IMR-90 (cell line): ENCODE measurements at regions not wholly inside any gene's neighbourhood (a gene's known extent, or its start where the extent isn't known, plus 50 kb on each side); places are given as distances from the start of the nearest gene placed in this dataset.

Experiments used
- ATAC-seq: fragments of 200-7000 bp; cut with Tn5 transposase; 2 replicates; pipeline ENCODE4 v1.9.1; 2020; ENCODE audit warnings: low read depth, mild to moderate bottlenecking, moderate library complexity
- BruUV-seq: library from RNA; stranded (reverse); fragments of 400-500 nt; replicated peaks from 2 replicates; lab custom pipeline; 2021; lab: Mats Ljungman, UMichigan
- CTCF ChIA-PET: fragments of 300-600 bp; formaldehyde crosslinking; extraction: SDS; loops from one replicate; lab custom pipeline; 2021; ENCODE audit warnings: antibody characterized with exemption; lab: Yijun Ruan, JAX
- POLR2A ChIA-PET: fragments of 300-600 bp; sonication (Branson Sonifier 250); formaldehyde crosslinking; loops from one replicate; lab custom pipeline; 2022; ENCODE audit warnings: antibody characterized with exemption; ENCODE audit not compliant: unreplicated experiment; lab: Charles Lee
- DNase-seq: peaks from one replicate; pipeline ENCODE4 v3.0.0; 2013
- H2AFZ ChIP-seq: replicated peaks from 2 replicates; pipeline ENCODE3; 2013; ENCODE audit warnings: low read length, mild to moderate bottlenecking; ENCODE audit not compliant: poor library complexity
- H2AK5ac ChIP-seq: 2 replicates; pipeline ENCODE4 v1.6.1; 2013; ENCODE audit warnings: low read depth, low read length, inconsistent platforms
- H2AK9ac ChIP-seq: replicated peaks from 2 replicates; pipeline ENCODE3; 2013; ENCODE audit warnings: mild to moderate bottlenecking, low read depth, low read length, moderate library complexity; ENCODE audit not compliant: poor library complexity
- H2BK120ac ChIP-seq: 2 replicates; pipeline ENCODE4 v1.6.1; 2013; ENCODE audit warnings: low read depth, low read length, inconsistent platforms
- H2BK15ac ChIP-seq: 3 replicates; pipeline ENCODE4 v1.6.1; 2013; ENCODE audit warnings: low read depth, low read length, inconsistent platforms
- H2BK20ac ChIP-seq: 2 replicates; pipeline ENCODE4 v1.6.1; 2013; ENCODE audit warnings: low read depth, mild to moderate bottlenecking, inconsistent platforms, low read length, moderate library complexity
- H2BK5ac ChIP-seq: 2 replicates; pipeline ENCODE4 v1.6.1; 2013; ENCODE audit warnings: mild to moderate bottlenecking, low read depth, low read length, inconsistent platforms; ENCODE audit not compliant: poor library complexity, severe bottlenecking
- H3K14ac ChIP-seq: replicated peaks from 2 replicates; pipeline ENCODE4 v1.6.1; 2013; ENCODE audit warnings: low read depth, low read length, inconsistent platforms
- H3K18ac ChIP-seq: 2 replicates; pipeline ENCODE4 v1.6.1; 2013; ENCODE audit warnings: low read depth, low read length, control low read depth
- H3K23ac ChIP-seq: 2 replicates; pipeline ENCODE4 v1.6.1; 2013; ENCODE audit warnings: low read depth, low read length, inconsistent platforms
- H3K27ac ChIP-seq: 2 replicates; pipeline ENCODE4 v1.5.1; 2013; ENCODE audit warnings: mild to moderate bottlenecking, control low read depth, low read length; ENCODE audit not compliant: insufficient read depth
- H3K27me3 ChIP-seq: 2 replicates; pipeline ENCODE4 v1.6.1; 2013; ENCODE audit warnings: low read length; ENCODE audit not compliant: control insufficient read depth, insufficient read depth
- H3K36me3 ChIP-seq: 2 replicates; pipeline ENCODE4 v1.6.1; 2013; ENCODE audit warnings: low read length, mixed read lengths; ENCODE audit not compliant: control insufficient read depth, insufficient read depth
- H3K4ac ChIP-seq: 2 replicates; pipeline ENCODE4 v1.6.1; 2013; ENCODE audit warnings: low read depth, low read length, inconsistent platforms
- H3K4me1 ChIP-seq: 2 replicates; pipeline ENCODE4 v1.6.1; 2013; ENCODE audit warnings: low read length, mixed read lengths; ENCODE audit not compliant: control insufficient read depth, insufficient read depth
- H3K4me2 ChIP-seq: 2 replicates; pipeline ENCODE4 v1.6.1; 2013; ENCODE audit warnings: low read depth, mild to moderate bottlenecking, control low read depth, low read length, moderate library complexity
- H3K4me3 ChIP-seq: 2 replicates; pipeline ENCODE4 v1.5.1; 2013; ENCODE audit warnings: low read depth, mild to moderate bottlenecking, control low read depth, low read length, moderate library complexity; ENCODE audit not compliant: insufficient read depth
- H3K56ac ChIP-seq: 2 replicates; pipeline ENCODE4 v1.6.1; 2013; ENCODE audit warnings: low read length, inconsistent platforms; ENCODE audit not compliant: insufficient read depth; ENCODE audit errors: extremely low read depth
- H3K79me1 ChIP-seq, 2 experiments: 2 replicates each; pipeline ENCODE4 v1.6.1; 2013; ENCODE audit warnings: low read length in 2 of 2, inconsistent platforms in 1 of 2, low read depth in 1 of 2
- H3K9ac ChIP-seq: 2 replicates; pipeline ENCODE4 v1.6.1; 2013; ENCODE audit warnings: low read depth, low read length, control low read depth
- H3K9me1 ChIP-seq: 2 replicates; pipeline ENCODE4 v1.6.1; 2013; ENCODE audit warnings: low read length, inconsistent platforms; ENCODE audit not compliant: insufficient read depth
- H3K9me3 ChIP-seq: 2 replicates; pipeline ENCODE4 v1.6.1; 2013; ENCODE audit warnings: low read length; ENCODE audit not compliant: control insufficient read depth, insufficient read depth
- H4K20me1 ChIP-seq: 2 replicates; pipeline ENCODE4 v1.6.1; 2013; ENCODE audit warnings: low read length, inconsistent platforms; ENCODE audit not compliant: insufficient read depth
- H4K5ac ChIP-seq: 2 replicates; pipeline ENCODE4 v1.6.1; 2013; ENCODE audit warnings: mild to moderate bottlenecking, low read depth, low read length, control low read depth
- H4K8ac ChIP-seq, 2 experiments: 2 replicates each; pipeline ENCODE4 v1.6.1; 2013; ENCODE audit warnings: low read depth in 2 of 2, low read length in 2 of 2, control low read depth in 1 of 2, inconsistent platforms in 1 of 2
- H4K91ac ChIP-seq: 2 replicates; pipeline ENCODE4 v1.6.1; 2013; ENCODE audit warnings: low read depth, low read length, inconsistent platforms; ENCODE audit not compliant: insufficient read depth
- BHLHE40 ChIP-seq: fragments of 150-350 bp; IDR thresholded peaks from 2 replicates; pipeline ENCODE4 v1.6.1; 2016; ENCODE audit warnings: mild to moderate bottlenecking, low read depth, low read length
- CEBPB ChIP-seq: IDR thresholded peaks from 2 replicates; pipeline ENCODE4 v1.6.1; 2012; ENCODE audit warnings: low read depth, low read length, improper control_type of control experiment
- CHD1 ChIP-seq: IDR thresholded peaks from 2 replicates; pipeline ENCODE4 v1.6.1; 2012; ENCODE audit warnings: low read depth, low read length, improper control_type of control experiment
- CTCF ChIP-seq: conservative IDR thresholded peaks from 2 replicates; pipeline ENCODE4 v1.5.1; 2012; ENCODE audit warnings: mild to moderate bottlenecking, low read depth, low read length, improper control_type of control experiment
- ELK1 ChIP-seq: fragments of 150-350 bp; IDR thresholded peaks from 2 replicates; pipeline ENCODE4 v1.6.1; 2016; ENCODE audit warnings: low read depth, mild to moderate bottlenecking, low read length, moderate library complexity, borderline replicate concordance
- FOS ChIP-seq: fragments of 150-350 bp; IDR thresholded peaks from 2 replicates; pipeline ENCODE4 v1.6.1; 2016; ENCODE audit warnings: low read depth, low read length
- MAFK ChIP-seq: IDR thresholded peaks from 2 replicates; pipeline ENCODE4 v1.6.1; 2012; ENCODE audit warnings: low read depth, low read length, improper control_type of control experiment
- MAZ ChIP-seq: IDR thresholded peaks from 2 replicates; pipeline ENCODE4 v1.6.1; 2012; ENCODE audit warnings: low read depth, mild to moderate bottlenecking, low read length, improper control_type of control experiment, moderate library complexity, borderline replicate concordance
- MXI1 ChIP-seq: IDR thresholded peaks from 2 replicates; pipeline ENCODE4 v1.6.1; 2012; ENCODE audit warnings: low read depth, mild to moderate bottlenecking, low read length, moderate library complexity, borderline replicate concordance
- NFE2L2 ChIP-seq: fragments of 150-350 bp; IDR thresholded peaks from 2 replicates; pipeline ENCODE4 v1.6.1; 2016; ENCODE audit warnings: low read depth, mild to moderate bottlenecking, low read length
- POLR2A ChIP-seq: IDR thresholded peaks from 2 replicates; pipeline ENCODE4 v1.6.1; 2012; ENCODE audit warnings: mild to moderate bottlenecking, low read depth, low read length
- RFX5 ChIP-seq: IDR thresholded peaks from 2 replicates; pipeline ENCODE4 v1.8.0; 2012; ENCODE audit warnings: low read depth, mild to moderate bottlenecking, low read length, moderate library complexity
- SMC3 ChIP-seq: fragments of 150-350 bp; IDR thresholded peaks from 2 replicates; pipeline ENCODE4 v1.6.1; 2016; ENCODE audit warnings: low read depth, mild to moderate bottlenecking, antibody characterized with exemption, low read length, moderate library complexity
- USF2 ChIP-seq: fragments of 150-350 bp; IDR thresholded peaks from 2 replicates; pipeline ENCODE4 v1.6.1; 2017; ENCODE audit warnings: mild to moderate bottlenecking, antibody characterized with exemption, low read length, low read depth
- dilution Hi-C: fragments of 300-500 bp; cut with HindIII; formaldehyde crosslinking; loops from one replicate; pipeline ENCODE4 v1.14.3; 2018; ENCODE audit warnings: low sequenced_read_pairs; ENCODE audit not compliant: unreplicated experiment
- in situ Hi-C: fragments of 300-500 bp; cut with MboI; formaldehyde crosslinking; loops from 3 replicates; pipeline ENCODE4 v1.14.3; 2019; ENCODE audit warnings: low sequenced_read_pairs, inconsistent platforms, mixed read lengths
- intact Hi-C: fragments of 100-400 bp; cut with micrococcal nuclease; formaldehyde crosslinking; loops from 2 replicates; pipeline ENCODE4 v1.10.0; 2022

DNA sequence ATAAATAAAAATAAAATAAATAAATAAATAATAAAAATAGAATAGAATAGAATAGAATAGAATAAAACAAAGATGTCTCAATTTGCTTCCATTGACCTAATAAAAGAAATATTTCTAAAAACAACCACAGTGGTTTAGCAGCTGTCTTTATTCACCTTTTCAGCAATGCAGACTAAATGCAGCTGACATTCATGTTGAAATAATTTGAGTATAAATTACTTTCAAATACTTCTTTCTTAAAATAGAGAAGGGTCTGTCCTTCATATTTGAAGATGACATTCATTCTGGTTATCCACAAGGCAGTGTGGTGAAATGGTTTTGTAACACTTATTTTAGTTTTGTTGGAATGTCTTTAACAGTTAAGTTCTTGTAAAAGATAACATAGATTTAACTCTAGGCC is 469.4 kb downstream of the IRS1 start:
- no peak overlapping the region for H3K27ac ChIP-seq
- no peak overlapping the region for H2BK20ac ChIP-seq
- TF ChIP-seq MAFK, result no peak
- TF ChIP-seq CTCF, result no peak
- TF ChIP-seq BHLHE40, result no peak
- TF ChIP-seq SMC3, result no peak
- TF ChIP-seq CEBPB, result no peak
- TF ChIP-seq MXI1, result no peak
- no peak for TF ChIP-seq USF2
- TF ChIP-seq MAZ, result no peak
- TF ChIP-seq FOS, result no peak
- no peak for TF ChIP-seq NFE2L2
- TF ChIP-seq CHD1, result no peak
- no peak for TF ChIP-seq POLR2A
- no peak for TF ChIP-seq ELK1
- TF ChIP-seq RFX5, result no peak
- H3K4me3 ChIP-seq, result no peak overlapping the region
- no peak overlapping the region for H3K4me2 ChIP-seq
- no peak overlapping the region for H2AFZ ChIP-seq
- H2AK9ac ChIP-seq, result no peak overlapping the region
- H3K9ac ChIP-seq, result no peak overlapping the region
- no peak overlapping the region for H4K5ac ChIP-seq
- dilution Hi-C loops, result no loop called here
- no peak overlapping the region for H3K23ac ChIP-seq
- no peak overlapping the region for H3K56ac ChIP-seq
- H4K8ac ChIP-seq, result no peak overlapping the region
- in situ Hi-C loops, result no loop called here
- H3K14ac ChIP-seq, result no peak overlapping the region
- H3K79me1 ChIP-seq, result no peaks in the 10 kb centered on the region
- intact Hi-C loops, result loop anchor here (10.0 kb wide), 2 partner anchors 445 to 465 kb away; partner anchors contain the start of gene IRS1
- no peaks in the 10 kb centered on the region for H3K27me3 ChIP-seq
- H3K36me3 ChIP-seq, result no peaks in the 10 kb centered on the region
- H2BK120ac ChIP-seq, result no peak overlapping the region
- BruUV-seq, result no TSS peak
- no peak overlapping the region for H2BK5ac ChIP-seq
- DNase-seq, result no peak
- H3K4me1 ChIP-seq, result no peaks in the 10 kb centered on the region; the same call in 1 of the 2 replicates
- H4K20me1 ChIP-seq, result no peaks in the 10 kb centered on the region
- ChIA-PET CTCF (no interaction called here), POLR2A (no interaction called here)
- H4K91ac ChIP-seq, result no peak overlapping the region
- no peaks in the 10 kb centered on the region; the same call in 1 of the 2 replicates for H3K9me1 ChIP-seq
- no peaks in the 10 kb centered on the region for H3K9me3 ChIP-seq
- no peak overlapping the region for H2AK5ac ChIP-seq
- H3K4ac ChIP-seq, result no peak overlapping the region
- no peak for ATAC-seq
- H2BK15ac ChIP-seq, result no peak overlapping the region
- no peak overlapping the region for H3K18ac ChIP-seq
